ENCODE measurements at regions not wholly inside any gene's neighbourhood (a gene's known extent, or its start where the extent isn't known, plus 50 kb on each side); places are given as distances from the start of the nearest gene placed in this dataset.

DNA sequence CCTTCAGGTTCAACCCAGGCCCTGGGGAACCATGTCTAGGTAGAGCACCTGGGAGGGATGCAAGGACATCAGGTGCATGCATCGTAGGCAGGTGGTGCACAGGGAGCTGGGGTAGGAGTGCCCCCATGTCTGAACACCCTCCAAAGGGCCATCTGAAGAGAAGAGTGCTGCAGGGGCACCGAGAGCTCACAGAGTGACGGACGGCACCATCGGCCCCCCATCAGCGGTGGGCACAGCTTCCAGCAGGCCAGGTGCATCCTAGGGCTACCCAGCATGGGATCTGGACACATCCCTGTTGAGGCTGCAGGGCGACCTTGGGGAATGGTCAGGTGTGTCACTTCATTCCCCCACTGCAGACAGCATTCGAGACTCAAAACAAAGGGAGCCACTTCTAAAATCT lies 138.3 kb upstream of the CDH4 start:
- ATAC-seq, result no peak
- TF ChIP-seq PPARA (CRISPR knock-in tag; IDR thresholded peaks at IDR 0.05; ENCODE audit: borderline replicate concordance), result no peak

DNA sequence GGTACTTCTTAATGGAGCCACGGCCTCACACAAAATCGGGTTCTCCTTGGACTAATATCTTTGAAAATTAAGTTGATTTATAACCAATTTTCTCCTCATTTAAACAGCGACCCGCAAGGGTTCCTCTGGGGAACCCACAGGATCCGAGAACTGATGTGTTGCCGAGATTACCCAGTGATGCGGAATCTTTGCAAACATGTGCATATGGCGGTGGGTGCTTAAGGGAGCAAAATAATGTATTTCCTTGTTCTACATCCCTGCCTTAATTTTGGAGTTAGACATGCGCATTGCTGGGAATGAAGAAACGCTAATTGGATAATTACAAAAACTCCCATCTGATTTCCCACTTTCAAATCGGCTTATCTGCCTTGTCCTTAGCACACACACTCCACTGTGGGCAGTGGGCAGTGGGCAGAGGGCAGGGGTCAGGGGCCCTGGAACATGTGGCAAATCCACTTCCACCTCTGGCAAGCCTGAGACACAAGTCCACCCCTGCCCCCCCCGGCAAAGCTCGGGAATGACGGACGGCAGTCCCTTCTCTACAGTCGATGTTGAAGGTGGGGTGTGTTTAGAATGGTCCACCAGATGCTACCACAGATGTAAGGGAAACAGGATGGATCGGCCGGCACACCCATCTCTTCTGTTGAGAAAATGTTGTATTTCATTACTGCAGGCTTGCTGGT lies 137.4 kb upstream of the CDH4 start:
- ATAC-seq, result no peak
- TF ChIP-seq ZNF565 (CRISPR knock-in tag; conservative IDR thresholded peaks at IDR 0.05; ENCODE audit: low read depth) (no peak), ZFP30 (CRISPR knock-in tag; IDR thresholded peaks at IDR 0.05) (no peak), TCF4 (CRISPR knock-in tag; IDR thresholded peaks at IDR 0.05; ENCODE audit: borderline replicate concordance) (no peak), ESRRG (CRISPR knock-in tag; IDR thresholded peaks at IDR 0.05) (no peak), CREB5 (CRISPR knock-in tag; IDR thresholded peaks at IDR 0.05; ENCODE audit: low read depth) (no peak), ZC3H10 (CRISPR knock-in tag; IDR thresholded peaks at IDR 0.05) (no peak), ZNF8 (CRISPR knock-in tag; IDR thresholded peaks at IDR 0.05) (no peak), ZFP3 (CRISPR knock-in tag; IDR thresholded peaks at IDR 0.05) (no peak), BACH2 (CRISPR knock-in tag; IDR thresholded peaks at IDR 0.05; ENCODE audit: borderline replicate concordance) (no peak), POU6F1 (CRISPR knock-in tag; IDR thresholded peaks at IDR 0.05; ENCODE audit: borderline replicate concordance, low read depth) (no peak), RARB (CRISPR knock-in tag; IDR thresholded peaks at IDR 0.05) (no peak), TSHZ2 (CRISPR knock-in tag; IDR thresholded peaks at IDR 0.05) (no peak), ZNF70 (CRISPR knock-in tag; IDR thresholded peaks at IDR 0.05) (no peak), PATZ1 (CRISPR knock-in tag; IDR thresholded peaks at IDR 0.05; ENCODE audit: borderline replicate concordance) (no peak), ARNTL (CRISPR knock-in tag; IDR thresholded peaks at IDR 0.05; ENCODE audit: borderline replicate concordance, low read depth) (no peak), OSR1 (CRISPR knock-in tag; IDR thresholded peaks at IDR 0.05) (no peak), ISL1 (CRISPR knock-in tag; IDR thresholded peaks at IDR 0.05) (no peak)
- TF ChIP-seq, protein P1, sequence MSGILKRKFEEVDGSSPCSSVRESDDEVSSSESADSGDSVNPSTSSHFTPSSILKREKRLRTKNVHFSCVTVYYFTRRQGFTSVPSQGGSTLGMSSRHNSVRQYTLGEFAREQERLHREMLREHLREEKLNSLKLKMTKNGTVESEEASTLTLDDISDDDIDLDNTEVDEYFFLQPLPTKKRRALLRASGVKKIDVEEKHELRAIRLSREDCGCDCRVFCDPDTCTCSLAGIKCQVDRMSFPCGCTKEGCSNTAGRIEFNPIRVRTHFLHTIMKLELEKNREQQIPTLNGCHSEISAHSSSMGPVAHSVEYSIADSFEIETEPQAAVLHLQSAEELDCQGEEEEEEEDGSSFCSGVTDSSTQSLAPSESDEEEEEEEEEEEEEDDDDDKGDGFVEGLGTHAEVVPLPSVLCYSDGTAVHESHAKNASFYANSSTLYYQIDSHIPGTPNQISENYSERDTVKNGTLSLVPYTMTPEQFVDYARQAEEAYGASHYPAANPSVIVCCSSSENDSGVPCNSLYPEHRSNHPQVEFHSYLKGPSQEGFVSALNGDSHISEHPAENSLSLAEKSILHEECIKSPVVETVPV (CRISPR knock-in tag; IDR thresholded peaks at IDR 0.05), result no peak

DNA sequence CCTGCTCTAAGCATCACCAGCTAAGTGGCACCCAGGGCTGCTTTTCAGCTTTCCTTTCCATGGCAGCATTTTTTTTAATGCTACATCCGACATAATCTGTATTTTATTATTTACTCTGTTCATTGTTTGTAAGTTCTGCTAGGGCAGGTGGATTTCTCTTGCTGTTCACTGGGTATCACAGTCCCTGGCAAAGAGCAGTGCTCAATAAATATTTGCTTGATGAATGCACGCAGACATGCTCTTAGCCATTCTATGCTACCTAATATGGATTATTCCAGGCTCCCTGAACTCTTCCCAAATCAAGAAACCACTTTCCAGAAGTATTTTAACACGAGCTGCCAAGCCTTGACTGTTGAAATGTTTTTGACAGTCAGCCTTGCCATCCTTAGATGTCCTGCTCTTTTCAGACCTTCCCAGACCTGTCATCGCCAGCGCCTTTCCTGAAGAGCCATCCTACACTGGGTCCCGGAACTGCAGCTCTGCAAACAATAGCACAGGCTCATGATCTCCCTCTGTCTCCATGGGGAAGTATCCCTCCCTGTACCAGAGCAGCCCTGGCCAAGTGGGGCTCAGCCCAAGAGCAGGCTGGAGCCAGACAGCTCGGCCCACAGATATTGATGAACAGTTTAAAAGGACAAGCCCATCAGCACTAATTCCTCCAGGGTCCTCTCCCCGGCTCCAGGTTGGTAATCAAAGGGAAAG lies 136.5 kb upstream of the CDH4 start:
- ATAC-seq, result no peak
- TF ChIP-seq SNAI2 (CRISPR knock-in tag; IDR thresholded peaks at IDR 0.05) (no peak), TSHZ2 (CRISPR knock-in tag; IDR thresholded peaks at IDR 0.05) (no peak), CSDC2 (CRISPR knock-in tag; IDR thresholded peaks at IDR 0.05) (no peak), PPARA (CRISPR knock-in tag; IDR thresholded peaks at IDR 0.05; ENCODE audit: borderline replicate concordance) (no peak), ZFP3 (CRISPR knock-in tag; IDR thresholded peaks at IDR 0.05) (no peak), ESRRG (CRISPR knock-in tag; IDR thresholded peaks at IDR 0.05) (no peak), ISL1 (CRISPR knock-in tag; IDR thresholded peaks at IDR 0.05) (no peak), ZNF8 (CRISPR knock-in tag; IDR thresholded peaks at IDR 0.05) (no peak), ZC3H10 (CRISPR knock-in tag; IDR thresholded peaks at IDR 0.05) (no peak), POU6F1 (CRISPR knock-in tag; IDR thresholded peaks at IDR 0.05; ENCODE audit: borderline replicate concordance, low read depth) (no peak)
